Eye (tissue), 1 donor: ENCODE measurements at regions not wholly inside any gene's neighbourhood (a gene's known extent, or its start where the extent isn't known, plus 50 kb on each side); places are given as distances from the start of the nearest gene placed in this dataset.
"Not testable (repeated sequence)": the region's sequence is repeated elsewhere in the genome, so short reads cannot be mapped to it uniquely, and the experiment has no call there.

Experiments used
- DNase-seq: peaks from one replicate; pipeline ENCODE4 v3.0.0-alpha.2; 2015

DNA sequence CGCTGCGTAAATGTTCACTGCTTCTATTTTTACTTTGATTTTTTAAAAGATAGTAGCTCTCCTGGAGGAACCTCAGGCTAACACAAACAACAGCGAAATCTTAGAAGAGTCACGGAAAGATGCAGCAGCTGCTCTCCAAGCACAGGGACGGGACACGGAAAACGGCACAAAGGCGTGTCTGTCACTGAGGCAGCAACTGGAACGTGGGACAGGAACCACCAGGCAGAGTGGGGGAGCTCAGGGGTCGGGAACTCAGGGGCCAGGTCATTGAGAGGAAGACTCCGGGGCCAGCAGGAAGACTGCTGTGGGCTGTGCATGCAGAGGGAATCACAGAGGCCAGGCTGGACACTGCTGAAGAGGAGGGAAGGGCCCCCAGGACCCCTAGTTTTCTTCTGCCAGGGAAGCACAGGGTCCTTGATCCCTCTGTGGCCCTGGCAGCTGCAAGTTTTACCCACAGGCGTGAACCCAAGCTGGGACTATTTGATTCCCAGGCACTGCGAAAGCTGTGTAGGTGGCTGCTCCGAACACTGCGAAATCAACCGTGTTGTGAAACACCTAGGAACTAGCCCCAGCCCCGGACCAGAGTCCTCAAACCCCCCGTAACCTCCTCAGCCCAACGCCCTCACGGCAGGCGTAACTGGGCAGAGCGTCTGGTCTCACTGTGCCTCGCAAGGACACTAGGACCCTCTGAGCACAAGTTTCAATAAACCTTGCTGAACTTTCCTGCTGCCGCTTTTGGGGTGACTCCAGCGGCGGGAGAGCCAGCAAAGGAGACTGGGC lies 263.0 kb downstream of the EIPR1 start:
- DNase-seq: no peak

DNA sequence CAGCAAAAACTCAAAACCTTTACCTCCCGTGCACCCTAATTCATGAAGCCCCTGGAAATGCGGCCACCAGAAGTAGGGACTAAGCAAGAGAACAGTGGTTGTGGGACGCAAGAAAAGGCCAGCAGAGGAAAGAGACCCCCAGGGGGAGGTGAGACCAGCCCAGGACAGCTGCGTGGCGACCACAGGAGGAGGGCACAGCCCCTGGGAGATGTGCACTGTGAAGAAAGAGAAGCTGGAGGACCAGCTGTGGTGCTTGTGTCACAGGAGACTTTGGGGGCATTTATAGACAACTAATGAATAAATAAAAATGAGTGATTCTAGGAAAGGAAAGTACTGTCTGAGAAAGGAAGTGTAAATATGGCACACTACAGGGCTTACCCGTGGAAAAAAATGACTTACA lies 263.8 kb downstream of the EIPR1 start:
- no peak for DNase-seq

DNA sequence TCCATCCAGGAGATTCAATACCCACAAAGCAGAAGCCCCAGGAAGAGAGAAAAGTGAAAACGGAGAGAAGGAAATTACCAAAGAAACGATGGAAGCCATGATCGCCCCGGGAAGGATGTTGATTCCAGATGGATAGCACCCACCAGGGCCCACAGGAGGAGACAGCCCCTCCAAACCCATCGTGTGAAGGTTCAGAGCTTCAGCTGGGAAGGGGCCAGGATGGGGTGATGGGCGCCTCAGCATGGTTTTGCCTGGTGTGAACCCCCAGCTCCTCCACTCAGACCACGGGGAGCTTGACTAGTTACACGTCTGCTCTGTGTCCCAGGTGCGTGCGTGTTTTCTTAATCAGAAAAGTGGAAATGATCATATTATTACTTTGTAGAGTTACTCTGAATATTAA lies 264.5 kb downstream of the EIPR1 start:
- no peak for DNase-seq

DNA sequence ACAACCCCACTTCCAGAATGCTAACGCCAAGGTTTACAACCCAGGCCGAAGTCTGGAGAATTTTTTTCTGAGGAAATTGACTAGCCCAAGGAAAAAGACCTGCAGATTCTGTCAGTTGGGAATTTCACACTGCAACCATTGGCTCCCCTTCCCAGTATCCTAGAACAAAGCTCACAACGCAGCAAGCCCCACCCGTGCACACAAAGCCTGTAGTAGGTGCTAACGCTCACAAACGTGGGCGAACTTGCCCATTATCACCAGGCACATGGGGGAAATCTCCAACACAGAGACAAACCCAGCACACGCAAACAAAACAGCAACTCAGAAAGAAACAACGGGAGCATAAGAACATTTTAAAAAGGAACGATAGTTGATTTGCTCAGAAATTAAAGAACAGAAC lies 265.1 kb downstream of the EIPR1 start:
- no peak for DNase-seq

DNA sequence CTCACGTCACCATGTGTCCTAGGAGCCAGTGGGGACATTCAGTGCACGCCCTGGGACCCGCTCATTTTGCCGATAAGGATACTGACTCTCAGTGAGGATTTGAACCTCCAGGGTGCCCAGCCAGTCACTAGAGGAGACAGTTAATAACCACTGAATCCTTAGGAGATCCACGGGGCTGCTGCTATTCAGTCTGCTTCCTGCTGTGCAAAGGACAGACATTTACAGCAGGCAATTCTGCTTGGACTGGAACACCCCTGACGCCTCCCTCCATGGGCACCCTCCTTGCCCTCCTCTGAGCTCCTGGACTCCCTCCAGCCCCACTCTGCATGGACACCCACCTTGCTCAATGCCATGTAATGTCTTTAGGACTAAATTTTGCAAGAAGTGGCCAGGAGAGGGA lies 265.5 kb downstream of the EIPR1 start:
- DNase-seq: no peak

DNA sequence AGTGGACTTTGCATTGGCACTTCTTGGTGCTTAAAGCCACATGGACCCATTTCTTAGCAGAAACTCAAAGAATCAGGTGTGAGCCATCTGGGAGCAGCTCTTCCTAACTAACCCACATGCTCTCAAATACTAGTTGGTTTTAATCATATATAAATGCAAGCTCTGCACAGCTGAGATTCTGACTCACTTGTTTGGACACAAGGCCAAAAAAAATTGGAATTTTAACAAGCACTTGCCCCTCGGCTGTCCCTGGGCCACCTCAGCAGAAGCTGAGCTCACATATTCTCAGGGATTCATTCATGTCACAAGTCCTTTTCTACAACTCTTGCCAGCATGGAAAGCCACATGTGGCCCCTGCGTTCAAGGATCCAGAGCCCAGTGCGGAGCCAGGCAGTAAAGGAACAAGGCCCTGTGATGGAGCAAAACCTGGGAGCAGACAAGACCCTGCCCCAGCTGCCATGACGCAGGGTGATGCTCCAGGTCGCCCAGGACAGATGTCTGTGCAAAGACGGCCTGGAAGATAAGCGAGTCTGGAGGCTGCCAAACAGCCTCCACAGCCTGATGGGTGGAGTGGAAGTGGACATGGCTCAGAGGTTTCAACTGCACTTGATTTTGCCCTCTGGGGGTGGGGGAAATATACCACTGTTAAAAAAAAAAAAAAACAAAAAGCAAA lies 266.5 kb downstream of the EIPR1 start:
- no peak for DNase-seq

DNA sequence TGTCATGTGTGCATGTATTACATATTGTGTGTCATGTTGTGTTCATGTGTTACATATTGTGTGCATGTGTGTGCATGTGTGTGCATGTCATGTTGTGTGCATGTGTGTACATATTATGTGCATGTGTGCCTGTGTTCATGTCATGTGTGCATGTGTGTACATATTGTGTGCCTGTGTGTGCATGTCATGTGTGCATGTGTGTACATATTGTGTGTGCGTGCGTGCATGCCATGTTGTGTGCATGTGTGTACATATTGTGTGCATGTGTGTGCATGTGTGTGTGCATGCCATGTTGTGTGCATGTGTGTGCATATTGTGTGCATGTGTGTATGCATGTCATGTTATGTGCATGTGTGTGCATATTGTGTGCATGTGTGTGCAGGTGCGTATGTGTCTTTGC lies 267.1 kb downstream of the EIPR1 start:
- DNase-seq: no peak

DNA sequence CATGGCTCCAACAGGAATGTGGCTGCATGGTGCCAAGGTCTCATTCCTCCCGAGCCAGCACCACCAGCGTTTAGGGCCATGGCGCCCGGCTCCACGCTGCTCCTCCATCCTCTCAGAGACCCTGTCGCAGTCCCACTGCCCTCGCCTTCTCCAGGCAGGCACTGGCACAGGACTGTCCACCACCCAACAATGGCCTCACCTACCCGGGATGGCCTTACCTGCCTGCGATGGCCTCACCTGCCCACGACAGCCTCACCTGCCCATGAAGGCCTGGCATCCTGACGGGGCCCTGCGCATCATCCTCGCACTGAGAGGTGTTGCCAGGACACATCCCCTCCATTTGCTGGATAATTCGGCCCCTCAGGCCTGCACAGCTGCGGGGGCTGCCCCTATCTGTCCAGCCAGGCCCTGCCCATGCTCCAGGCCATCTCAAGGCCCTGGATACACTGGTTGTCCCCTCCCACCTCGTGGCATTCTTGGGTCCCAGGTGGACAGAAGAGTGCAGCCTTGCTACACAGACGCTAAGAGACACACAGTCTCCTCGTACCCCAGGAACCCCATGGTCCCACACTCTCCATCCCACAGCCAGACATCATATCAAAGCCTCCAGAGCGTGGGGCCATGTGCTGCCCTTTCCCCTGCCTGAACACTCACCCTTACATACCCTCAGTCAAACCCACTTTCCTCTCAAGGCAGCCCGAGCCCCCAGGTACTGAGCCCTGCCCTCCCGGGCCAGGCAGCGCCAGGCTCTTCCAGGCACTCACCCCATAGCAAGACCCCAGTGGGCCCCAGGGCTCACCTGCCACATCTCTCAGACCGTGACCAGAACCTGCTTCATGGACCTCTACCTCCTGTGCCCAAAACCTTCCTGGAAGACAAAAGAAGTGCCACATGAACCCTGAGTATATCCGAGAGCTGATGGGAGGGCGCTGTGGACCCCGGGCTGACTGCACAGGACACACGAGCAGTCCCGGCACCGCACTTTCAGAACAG lies 268.6 kb downstream of the EIPR1 start:
- no peak for DNase-seq

DNA sequence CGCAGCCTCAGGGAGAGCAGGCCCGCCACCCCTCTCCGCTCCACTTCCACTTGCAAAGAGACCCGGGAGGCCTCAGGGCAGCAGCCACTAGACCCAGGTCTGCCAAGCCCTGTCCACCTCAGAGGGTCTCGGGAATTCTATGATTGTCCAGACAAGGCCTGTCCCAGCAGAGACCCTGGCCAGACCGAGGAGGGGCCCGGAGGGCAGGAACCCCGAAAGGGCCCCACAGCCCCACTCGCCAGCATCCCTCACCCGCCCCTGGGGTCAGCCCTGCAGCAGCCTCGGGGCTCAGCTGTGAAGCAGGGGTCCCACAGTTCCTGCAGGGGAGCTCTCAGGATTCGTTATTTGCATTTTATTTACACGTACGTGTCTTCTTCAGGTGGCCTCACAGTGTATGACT lies 269.5 kb downstream of the EIPR1 start:
- no peak for DNase-seq

DNA sequence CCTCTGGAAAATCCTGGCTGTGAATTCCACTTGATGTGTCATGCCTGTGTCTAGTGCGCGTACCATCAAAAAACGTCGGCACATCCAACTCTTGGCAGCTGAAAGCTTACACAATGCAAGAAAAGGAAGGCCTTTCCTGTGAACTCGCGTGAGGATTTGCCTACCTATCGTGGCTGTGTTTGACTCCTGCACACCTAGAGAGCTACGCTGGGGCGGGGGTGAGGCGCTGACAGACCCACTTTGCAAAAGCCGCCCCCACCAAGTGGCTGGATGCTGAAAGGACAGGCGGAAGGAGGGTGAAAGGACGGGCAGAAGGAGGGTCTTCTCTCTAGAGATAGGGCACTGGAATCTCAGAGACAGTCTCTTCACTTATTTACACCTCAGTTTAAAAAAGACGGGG lies 270.1 kb downstream of the EIPR1 start:
- DNase-seq: no peak

DNA sequence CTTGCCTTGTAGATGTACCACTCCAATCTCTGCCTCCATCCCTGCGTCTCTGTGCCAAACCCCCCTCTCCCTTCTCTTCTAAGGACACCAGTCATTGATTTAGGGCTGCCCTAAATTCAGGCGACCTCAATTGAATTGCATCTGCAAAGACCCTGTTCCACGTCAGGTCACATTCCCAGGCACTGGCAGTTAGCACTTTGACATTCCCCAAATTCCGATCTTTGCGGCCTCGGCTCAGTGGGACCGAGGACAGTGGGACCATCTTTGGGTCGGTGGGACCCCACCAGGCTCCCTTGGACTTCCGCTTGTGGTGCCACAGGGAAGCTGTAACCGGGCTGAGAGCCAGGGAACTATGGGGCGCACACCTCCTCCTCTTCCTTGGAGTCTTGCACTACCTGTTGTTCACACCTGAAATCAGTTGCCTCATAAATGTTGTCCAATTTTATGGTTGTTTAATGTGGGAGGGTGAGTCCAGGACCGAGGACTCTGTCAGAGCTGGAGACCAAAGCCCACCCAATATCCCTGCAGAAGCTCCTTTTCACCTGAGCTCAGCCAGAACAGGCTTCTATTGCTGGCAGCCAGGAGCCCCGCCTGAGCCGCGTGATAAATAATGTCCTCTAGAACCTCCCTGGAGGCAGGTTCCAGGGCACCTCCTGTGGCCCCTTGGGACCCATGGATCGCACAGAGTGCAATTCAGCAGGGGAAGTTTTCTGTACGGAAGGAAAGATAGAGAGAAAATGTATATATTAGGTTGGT lies 271.6 kb downstream of the EIPR1 start:
- DNase-seq: no peak

DNA sequence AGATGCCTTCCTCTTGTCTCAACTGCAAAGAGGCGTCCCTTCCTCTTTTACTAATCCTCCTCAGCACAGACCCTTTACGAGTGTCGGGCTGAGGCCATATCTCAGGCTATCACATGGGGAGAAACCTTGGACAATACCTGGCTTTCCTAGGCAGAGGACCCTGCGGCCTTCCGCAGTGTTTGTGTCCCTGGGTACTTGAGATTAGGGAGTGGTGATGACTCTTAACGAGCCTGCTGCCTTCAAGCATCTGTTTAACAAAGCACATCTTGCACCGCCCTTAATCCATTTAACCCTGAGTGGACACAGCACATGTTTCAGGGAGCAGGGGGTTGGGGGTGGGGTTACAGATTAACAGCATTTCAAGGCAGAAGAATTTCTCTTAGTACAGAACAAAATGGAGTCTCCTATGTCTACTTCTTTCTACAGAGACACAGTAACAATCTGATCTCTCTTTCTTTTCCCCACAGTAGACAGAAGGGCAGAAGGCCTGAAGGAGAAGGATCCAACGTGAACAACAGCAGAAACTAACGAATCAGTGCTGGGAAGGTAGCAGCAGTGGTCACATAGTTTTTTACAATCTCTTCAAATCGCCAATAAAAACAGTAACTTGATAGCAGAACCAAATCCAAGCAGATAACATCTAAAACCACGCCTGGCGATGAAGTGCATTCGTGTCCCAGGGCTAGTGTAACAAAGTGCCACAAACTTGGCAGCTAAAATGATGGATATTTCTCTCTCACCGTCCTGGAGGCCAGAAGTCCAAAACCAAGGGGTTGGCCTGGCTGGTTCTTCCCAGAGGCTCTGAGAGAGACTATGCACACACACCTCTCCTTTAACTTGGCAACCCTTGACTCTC lies 272.4 kb downstream of the EIPR1 start:
- not testable (repeated sequence) for DNase-seq

DNA sequence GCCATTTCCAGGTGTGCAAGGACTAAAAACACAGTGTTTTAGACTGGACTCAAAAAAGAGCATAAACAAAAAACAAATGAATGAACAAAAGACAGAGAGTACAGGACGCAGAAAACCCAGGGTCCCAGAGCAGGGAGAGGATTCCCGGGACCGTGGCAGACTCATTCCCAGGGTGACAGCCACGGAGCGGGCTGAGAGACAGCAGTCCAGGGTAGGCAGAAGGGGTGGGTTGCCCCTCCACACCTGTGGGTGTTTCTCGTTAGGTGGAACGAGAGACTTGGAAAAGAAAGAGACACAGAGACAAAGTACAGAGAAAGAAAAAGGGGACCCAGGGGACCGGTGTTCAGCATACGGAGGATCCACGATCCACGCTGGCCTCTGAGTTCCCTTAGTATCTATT lies 273.4 kb downstream of the EIPR1 start:
- DNase-seq: no peak

DNA sequence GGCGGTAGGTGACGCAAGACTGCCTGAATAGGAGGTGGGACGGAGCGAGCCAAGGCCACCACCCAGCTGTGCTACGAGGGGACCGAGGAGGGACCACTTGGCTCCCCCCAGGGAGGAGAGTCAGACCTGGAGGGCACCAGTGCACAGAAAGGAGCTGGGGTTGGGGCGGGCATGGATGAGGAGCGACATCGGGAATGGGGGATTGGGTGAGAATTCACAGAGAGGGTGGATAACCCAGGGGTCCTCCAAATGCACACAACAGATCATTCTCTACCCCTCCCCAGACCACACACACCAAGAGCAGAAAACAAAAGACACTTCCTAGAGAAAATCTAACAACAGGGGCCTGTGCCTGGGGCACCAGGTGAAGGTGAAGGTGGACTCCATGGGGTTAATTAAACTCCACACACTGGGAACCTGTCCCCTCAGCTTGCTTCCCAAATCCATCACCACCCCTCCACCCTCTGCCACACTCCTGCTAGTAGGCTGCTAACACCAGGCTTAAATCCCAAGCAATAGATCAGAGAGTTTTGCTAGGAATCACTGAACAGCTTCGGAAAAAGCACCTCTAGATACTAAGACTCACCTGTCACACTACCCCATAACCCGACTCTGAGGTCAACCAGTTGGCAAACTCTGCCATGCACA lies 274.6 kb downstream of the EIPR1 start:
- no peak for DNase-seq

DNA sequence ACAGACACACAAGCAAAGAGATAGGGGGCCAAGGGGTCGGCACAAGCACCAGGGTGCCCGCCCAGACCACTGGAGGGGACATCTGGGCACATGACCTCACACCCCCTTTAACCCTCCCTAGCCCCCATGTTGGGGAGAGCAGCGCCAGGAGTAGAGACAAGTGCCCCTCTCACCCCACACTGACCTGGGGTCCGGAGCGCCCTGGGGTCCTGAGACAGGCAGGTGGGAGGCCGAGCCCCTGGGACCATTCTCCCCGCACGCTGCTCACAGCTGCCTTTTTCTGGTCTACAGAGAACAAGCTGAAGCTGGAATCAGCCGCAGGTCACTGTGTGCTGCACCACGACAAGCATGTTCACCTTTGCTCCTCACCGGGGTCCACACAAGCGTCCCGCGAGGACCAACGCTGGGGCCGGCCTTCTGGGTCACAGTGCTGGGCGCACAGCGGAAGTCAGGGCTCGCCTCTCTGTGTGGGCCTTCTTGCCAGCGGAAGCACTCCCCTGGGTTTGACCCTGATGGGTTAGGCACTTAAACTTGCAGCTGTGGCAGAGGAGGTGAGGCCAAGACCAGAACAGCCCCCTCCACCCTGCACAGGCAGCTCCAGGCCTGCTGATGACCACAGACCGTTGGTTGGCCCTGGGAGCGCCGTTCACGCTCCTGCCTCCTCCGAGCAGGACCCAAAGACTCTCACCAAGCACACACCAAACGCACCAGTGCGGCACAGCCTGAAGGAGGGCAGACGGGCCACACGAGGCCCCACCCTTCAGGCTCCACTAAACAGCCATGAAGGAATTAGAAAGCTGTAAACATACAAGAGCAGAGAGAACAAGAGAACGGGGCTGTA lies 275.3 kb downstream of the EIPR1 start:
- DNase-seq: no peak

DNA sequence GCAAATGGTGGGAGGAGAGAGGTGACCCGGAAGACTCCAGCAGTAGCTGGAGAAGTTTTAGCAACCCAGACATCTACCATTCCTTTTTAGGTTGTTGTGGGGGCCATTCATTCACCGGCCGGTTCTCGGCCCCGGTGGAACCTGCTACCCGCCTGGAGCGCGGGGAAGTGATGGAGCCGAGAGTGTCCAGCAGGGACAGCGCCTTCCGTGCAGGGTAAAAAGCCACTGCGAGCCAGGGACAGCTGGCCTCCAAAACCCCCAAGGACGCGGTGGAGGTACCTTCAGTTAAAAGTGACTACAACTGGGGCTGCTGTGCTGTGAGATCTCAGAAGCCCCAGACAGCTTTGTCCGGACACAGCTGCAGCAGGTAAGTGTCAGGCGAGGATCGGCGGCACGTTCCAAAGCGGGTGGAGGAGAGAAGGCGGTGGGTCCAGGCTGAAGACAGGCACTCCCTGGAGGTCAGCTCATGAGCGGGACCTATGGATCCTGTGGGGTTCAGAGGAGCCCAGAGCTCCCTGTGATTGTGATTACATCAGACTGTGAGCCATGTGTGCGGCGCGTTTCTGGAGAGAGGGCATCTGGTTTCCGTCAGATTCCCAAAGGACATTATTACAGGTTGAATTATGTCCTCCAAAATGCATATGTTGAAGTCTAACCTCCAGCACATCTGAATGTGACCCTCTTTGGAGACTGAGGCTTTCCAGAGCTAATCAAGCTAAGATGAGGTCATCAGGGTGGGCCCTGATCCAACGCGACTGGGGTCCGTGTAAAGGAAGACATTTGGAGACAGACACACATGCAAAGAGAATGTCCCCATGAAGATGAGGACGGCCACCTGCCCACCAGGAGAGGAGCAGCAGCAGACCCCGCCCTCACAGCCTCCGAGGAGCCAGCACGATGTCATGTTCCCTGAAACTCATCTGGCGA lies 276.3 kb downstream of the EIPR1 start:
- DNase-seq: no peak

DNA sequence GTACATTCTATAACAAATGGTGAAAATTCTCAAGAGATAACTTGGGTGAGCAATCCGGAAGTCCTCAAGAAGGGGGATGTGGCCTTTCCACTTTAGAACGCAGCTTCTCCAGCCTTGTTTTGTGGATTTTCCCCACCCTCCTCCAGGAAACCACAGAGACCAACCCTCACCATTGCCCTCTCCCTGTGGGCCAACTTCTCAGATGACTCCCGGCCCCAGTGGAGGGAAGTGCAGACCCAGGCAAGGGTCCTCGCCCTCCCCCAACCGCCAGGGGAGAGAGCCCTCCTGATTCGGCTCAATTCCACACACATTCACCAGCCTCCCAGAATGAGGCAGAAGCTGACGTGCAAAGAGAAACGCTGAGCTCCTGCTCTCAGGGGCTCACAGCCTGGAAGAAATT lies 277.2 kb downstream of the EIPR1 start:
- DNase-seq: no peak

DNA sequence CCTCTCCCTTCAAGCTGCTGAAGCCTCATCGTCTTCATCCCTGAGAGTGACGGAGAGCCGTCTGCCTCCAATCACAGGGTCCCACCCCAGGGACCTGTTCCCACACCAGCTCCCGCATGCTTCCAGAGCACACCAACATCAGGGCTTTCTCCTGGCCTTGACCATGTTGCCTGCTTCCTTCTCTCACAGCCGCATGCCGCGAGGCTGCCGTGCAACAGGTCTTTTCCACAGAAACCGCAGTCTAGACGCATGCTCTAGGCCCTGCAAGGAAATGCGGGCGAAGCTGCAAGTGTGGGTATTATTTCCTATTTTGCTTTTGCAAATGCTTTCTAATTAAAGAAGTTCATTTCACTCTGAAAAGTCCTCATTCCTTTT lies 277.8 kb downstream of the EIPR1 start:
- no peak for DNase-seq
